HCT116 (cell line): ENCODE measurements at regions not wholly inside any gene's neighbourhood (a gene's known extent, or its start where the extent isn't known, plus 50 kb on each side); places are given as distances from the start of the nearest gene placed in this dataset.
"Not testable (repeated sequence)": the region's sequence is repeated elsewhere in the genome, so short reads cannot be mapped to it uniquely, and the experiment has no call there.

Source experiments
- ELF1 ChIP-seq: IDR thresholded peaks from 2 replicates; pipeline ENCODE4 v1.6.1; 2012; ENCODE audit warnings: low read depth, borderline replicate concordance
- EZH2 ChIP-seq: fragments of 200-600 bp; sonication (generic); IDR thresholded peaks from 2 replicates; pipeline ENCODE4 v1.6.1; 2017; ENCODE audit warnings: antibody characterized with exemption, mixed run types
- EZH2phosphoT487 ChIP-seq: fragments of 200-600 bp; IDR thresholded peaks from 2 replicates; pipeline ENCODE4 v1.6.1; 2018; ENCODE audit warnings: antibody characterized with exemption, borderline replicate concordance
- FOSL1 ChIP-seq: IDR thresholded peaks from 2 replicates; pipeline ENCODE4 v1.6.1; 2012; ENCODE audit warnings: low read depth
- JUND ChIP-seq: IDR thresholded peaks from 2 replicates; pipeline ENCODE4 v1.6.1; 2012
- POLR2A ChIP-seq: IDR thresholded peaks from 2 replicates; pipeline ENCODE4 v1.7.0; 2011; ENCODE audit warnings: borderline replicate concordance; ENCODE audit not compliant: insufficient read depth, insufficient read length; ENCODE audit errors: extremely low read depth
- SP1 ChIP-seq: IDR thresholded peaks from 2 replicates; pipeline ENCODE4 v1.6.1; 2012; ENCODE audit warnings: low read depth
- SRF ChIP-seq: IDR thresholded peaks from 2 replicates; pipeline ENCODE4 v1.6.1; 2012; ENCODE audit warnings: low read depth
- YY1 ChIP-seq: IDR thresholded peaks from 2 replicates; pipeline ENCODE4 v1.6.1; 2011; ENCODE audit warnings: low read length, low read depth, moderate library complexity, mild to moderate bottlenecking; ENCODE audit not compliant: insufficient replicate concordance; ENCODE audit errors: extremely low read depth
- TF ChIP-seq, protein P1 (sequence below): IDR thresholded peaks from 2 replicates; pipeline ENCODE4 v1.6.1; 2012
- TF ChIP-seq, protein P2 (sequence below), 3 experiments: fragments of 200-600 bp in 1 of 3; sonication (generic) in 1 of 3; IDR thresholded peaks in 2 of 3; conservative IDR thresholded peaks in 1 of 3; 2 replicates each; pipeline ENCODE4 v1.5.1; 2012 to 2017; ENCODE audit warnings: low read depth in 2 of 3, low read length in 2 of 3, antibody characterized with exemption in 1 of 3, borderline replicate concordance in 1 of 3, control low read depth in 1 of 3, mild to moderate bottlenecking in 1 of 3, mixed read lengths in 1 of 3, mixed run types in 1 of 3, moderate library complexity in 1 of 3; ENCODE audit not compliant: insufficient read depth in 1 of 3
- TF ChIP-seq, protein P3 (sequence below): IDR thresholded peaks from 2 replicates; pipeline ENCODE4 v1.6.1; 2012; ENCODE audit warnings: low read depth
- TF ChIP-seq, protein P4 (sequence below): IDR thresholded peaks from 2 replicates; pipeline ENCODE4 v1.6.1; 2012

DNA sequence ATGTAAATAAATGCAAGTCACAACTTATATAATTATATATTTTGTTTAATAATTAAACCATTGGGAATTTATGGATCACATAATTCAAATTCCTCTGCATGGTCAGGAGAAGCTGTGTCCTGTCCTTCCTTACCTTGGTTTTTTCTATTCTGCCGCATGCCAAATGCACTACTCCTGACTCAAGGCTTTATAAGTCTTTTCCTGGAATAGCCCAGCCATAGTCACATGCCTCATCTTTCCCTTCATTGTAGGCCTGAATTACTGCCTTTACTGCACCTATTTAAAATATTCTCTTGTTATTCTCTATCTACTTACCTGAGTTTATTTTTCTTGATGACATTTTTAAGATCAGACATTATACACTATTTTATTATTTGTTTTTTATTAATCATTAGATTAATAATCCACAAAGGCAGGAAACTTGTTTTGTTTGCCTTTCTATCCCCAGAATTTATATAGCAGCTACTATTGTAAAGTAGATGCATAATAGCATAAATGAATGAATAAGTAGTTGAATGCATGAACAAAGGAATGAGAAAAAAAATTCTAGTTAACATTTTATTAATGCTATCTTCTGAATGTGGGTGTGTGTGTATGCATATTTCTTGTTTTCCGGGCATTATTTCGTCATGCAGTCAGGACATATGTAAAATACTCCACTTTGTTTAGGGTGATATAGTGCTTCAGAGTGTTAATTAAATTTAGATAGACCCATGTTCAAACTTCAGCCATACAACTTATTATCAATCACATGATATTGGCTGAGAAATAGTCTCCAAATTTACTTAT, 955.4 kb upstream of the CDH18 start:
- not testable (repeated sequence) for TF ChIP-seq EZH2, JUND, POLR2A, ELF1, YY1, SRF, EZH2phosphoT487, FOSL1, SP1
- TF ChIP-seq, protein P1, sequence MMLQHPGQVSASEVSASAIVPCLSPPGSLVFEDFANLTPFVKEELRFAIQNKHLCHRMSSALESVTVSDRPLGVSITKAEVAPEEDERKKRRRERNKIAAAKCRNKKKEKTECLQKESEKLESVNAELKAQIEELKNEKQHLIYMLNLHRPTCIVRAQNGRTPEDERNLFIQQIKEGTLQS: not testable (repeated sequence)
- TF ChIP-seq, protein P2, sequence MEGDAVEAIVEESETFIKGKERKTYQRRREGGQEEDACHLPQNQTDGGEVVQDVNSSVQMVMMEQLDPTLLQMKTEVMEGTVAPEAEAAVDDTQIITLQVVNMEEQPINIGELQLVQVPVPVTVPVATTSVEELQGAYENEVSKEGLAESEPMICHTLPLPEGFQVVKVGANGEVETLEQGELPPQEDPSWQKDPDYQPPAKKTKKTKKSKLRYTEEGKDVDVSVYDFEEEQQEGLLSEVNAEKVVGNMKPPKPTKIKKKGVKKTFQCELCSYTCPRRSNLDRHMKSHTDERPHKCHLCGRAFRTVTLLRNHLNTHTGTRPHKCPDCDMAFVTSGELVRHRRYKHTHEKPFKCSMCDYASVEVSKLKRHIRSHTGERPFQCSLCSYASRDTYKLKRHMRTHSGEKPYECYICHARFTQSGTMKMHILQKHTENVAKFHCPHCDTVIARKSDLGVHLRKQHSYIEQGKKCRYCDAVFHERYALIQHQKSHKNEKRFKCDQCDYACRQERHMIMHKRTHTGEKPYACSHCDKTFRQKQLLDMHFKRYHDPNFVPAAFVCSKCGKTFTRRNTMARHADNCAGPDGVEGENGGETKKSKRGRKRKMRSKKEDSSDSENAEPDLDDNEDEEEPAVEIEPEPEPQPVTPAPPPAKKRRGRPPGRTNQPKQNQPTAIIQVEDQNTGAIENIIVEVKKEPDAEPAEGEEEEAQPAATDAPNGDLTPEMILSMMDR (IDR thresholded peaks at IDR 0.05 in 2 of 3, conservative IDR thresholded peaks at IDR 0.05 in 1 of 3; ENCODE audit: borderline replicate concordance in 1 of 3, insufficient read depth in 1 of 3, low read depth in 2 of 3, low read length in 2 of 3): not testable (repeated sequence)
- TF ChIP-seq, protein P3, sequence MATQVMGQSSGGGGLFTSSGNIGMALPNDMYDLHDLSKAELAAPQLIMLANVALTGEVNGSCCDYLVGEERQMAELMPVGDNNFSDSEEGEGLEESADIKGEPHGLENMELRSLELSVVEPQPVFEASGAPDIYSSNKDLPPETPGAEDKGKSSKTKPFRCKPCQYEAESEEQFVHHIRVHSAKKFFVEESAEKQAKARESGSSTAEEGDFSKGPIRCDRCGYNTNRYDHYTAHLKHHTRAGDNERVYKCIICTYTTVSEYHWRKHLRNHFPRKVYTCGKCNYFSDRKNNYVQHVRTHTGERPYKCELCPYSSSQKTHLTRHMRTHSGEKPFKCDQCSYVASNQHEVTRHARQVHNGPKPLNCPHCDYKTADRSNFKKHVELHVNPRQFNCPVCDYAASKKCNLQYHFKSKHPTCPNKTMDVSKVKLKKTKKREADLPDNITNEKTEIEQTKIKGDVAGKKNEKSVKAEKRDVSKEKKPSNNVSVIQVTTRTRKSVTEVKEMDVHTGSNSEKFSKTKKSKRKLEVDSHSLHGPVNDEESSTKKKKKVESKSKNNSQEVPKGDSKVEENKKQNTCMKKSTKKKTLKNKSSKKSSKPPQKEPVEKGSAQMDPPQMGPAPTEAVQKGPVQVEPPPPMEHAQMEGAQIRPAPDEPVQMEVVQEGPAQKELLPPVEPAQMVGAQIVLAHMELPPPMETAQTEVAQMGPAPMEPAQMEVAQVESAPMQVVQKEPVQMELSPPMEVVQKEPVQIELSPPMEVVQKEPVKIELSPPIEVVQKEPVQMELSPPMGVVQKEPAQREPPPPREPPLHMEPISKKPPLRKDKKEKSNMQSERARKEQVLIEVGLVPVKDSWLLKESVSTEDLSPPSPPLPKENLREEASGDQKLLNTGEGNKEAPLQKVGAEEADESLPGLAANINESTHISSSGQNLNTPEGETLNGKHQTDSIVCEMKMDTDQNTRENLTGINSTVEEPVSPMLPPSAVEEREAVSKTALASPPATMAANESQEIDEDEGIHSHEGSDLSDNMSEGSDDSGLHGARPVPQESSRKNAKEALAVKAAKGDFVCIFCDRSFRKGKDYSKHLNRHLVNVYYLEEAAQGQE: not testable (repeated sequence)
- TF ChIP-seq, protein P4, sequence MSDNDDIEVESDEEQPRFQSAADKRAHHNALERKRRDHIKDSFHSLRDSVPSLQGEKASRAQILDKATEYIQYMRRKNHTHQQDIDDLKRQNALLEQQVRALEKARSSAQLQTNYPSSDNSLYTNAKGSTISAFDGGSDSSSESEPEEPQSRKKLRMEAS: not testable (repeated sequence)
